Activated naive CD4-positive, alpha-beta T cell treated with anti-CD3 and anti-CD28 coated beads for 36 hours (primary cell): ENCODE measurements at regions not wholly inside any gene's neighbourhood (a gene's known extent, or its start where the extent isn't known, plus 50 kb on each side); places are given as distances from the start of the nearest gene placed in this dataset.
"Not testable (repeated sequence)": the region's sequence is repeated elsewhere in the genome, so short reads cannot be mapped to it uniquely, and the experiment has no call there.

ENCODE experiments used
- CTCF ChIA-PET: fragments of 350-600 bp; sonication (Branson Sonifier 250); formaldehyde crosslinking; loops from one replicate; lab custom pipeline; 2021; ENCODE audit warnings: antibody characterized with exemption; lab: Charles Lee
- DNase-seq: peaks from one replicate; pipeline ENCODE4 v3.0.0-alpha.2; 2020
- H3K27ac Mint-ChIP-seq: one replicate; pipeline ENCODE4 v1.8.0; 2021; ENCODE audit warnings: mild to moderate bottlenecking, mixed read lengths
- H3K27me3 Mint-ChIP-seq: one replicate; pipeline ENCODE4 v1.8.0; 2021; ENCODE audit warnings: low read depth, mixed read lengths
- H3K36me3 Mint-ChIP-seq: one replicate; pipeline ENCODE4 v1.8.0; 2021; ENCODE audit warnings: low read depth, mixed read lengths
- H3K4me1 Mint-ChIP-seq: one replicate; pipeline ENCODE4 v1.8.0; 2021; ENCODE audit warnings: low read depth, mixed read lengths
- H3K4me3 Mint-ChIP-seq: one replicate; pipeline ENCODE4 v1.8.0; 2021; ENCODE audit warnings: mild to moderate bottlenecking, moderate library complexity, mixed read lengths
- H3K9me3 Mint-ChIP-seq: one replicate; pipeline ENCODE4 v1.8.0; 2021; ENCODE audit warnings: mixed read lengths
- intact Hi-C: fragments of 100-400 bp; cut with micrococcal nuclease; formaldehyde crosslinking; loops from one replicate; pipeline ENCODE4 v1.15.1; 2023

- no peak overlapping the region for H3K4me3 Mint-ChIP-seq
- CTCF ChIA-PET, result no interaction called here
These were observed 67.8 kb upstream of the FARP1 start for GRCh38 chr13:98075048-98075447.

GRCh38 chr13:98076309-98076708 lies 66.6 kb upstream of the FARP1 start:
- intact Hi-C loops, H3K27ac Mint-ChIP-seq, H3K9me3 Mint-ChIP-seq, CTCF ChIA-PET, H3K4me1 Mint-ChIP-seq, H3K4me3 Mint-ChIP-seq, H3K36me3 Mint-ChIP-seq, DNase-seq: not testable (repeated sequence)
- H3K27me3 Mint-ChIP-seq, result peaks cover 11% of the 10 kb centered on the region

More at GRCh38 chr13:98075048-98075447, 67.8 kb upstream of the FARP1 start:
- no peaks in the 10 kb centered on the region for H3K36me3 Mint-ChIP-seq
- H3K9me3 Mint-ChIP-seq, result no peaks in the 10 kb centered on the region
- no peaks in the 10 kb centered on the region for H3K4me1 Mint-ChIP-seq
- intact Hi-C loops, result no loop called here
- H3K27ac Mint-ChIP-seq, result no peak overlapping the region
- no peak for DNase-seq
- peaks cover 11% of the 10 kb centered on the region for H3K27me3 Mint-ChIP-seq

GRCh38 chr13:98080280-98080679 lies 62.6 kb upstream of the FARP1 start:
- Mint-ChIP-seq H3K36me3 (no peaks in the 10 kb centered on the region), H3K27ac (no peak overlapping the region), H3K4me3 (no peak overlapping the region), H3K4me1 (no peaks in the 10 kb centered on the region), H3K9me3 (no peaks in the 10 kb centered on the region), H3K27me3 (peaks cover 13% of the 10 kb centered on the region)
- intact Hi-C loops, result no loop called here
- DNase-seq, result no peak
- CTCF ChIA-PET, result no interaction called here

GRCh38 chr13:98083507-98083906 lies 59.4 kb upstream of the FARP1 start:
- Mint-ChIP-seq H3K9me3 (no peaks in the 10 kb centered on the region), H3K27me3 (peaks cover 6% of the 10 kb centered on the region), H3K27ac (no peak overlapping the region), H3K4me3 (no peak overlapping the region), H3K36me3 (no peaks in the 10 kb centered on the region), H3K4me1 (no peaks in the 10 kb centered on the region)
- intact Hi-C loops, result no loop called here
- no peak for DNase-seq
- CTCF ChIA-PET, result no interaction called here

- intact Hi-C loops, result no loop called here
- no peak overlapping the region for H3K4me3 Mint-ChIP-seq
These were observed 59.0 kb upstream of the FARP1 start for GRCh38 chr13:98083936-98084335.

GRCh38 chr13:98089246-98089645 lies 53.6 kb upstream of the FARP1 start:
- no peak overlapping the region for H3K27ac Mint-ChIP-seq
- CTCF ChIA-PET, result no interaction called here
- H3K9me3 Mint-ChIP-seq, result peaks cover 7% of the 10 kb centered on the region
- no peaks in the 10 kb centered on the region for H3K4me1 Mint-ChIP-seq
- H3K36me3 Mint-ChIP-seq, result no peaks in the 10 kb centered on the region
- DNase-seq, result no peak
- H3K27me3 Mint-ChIP-seq, result no peaks in the 10 kb centered on the region
- intact Hi-C loops, result no loop called here
- H3K4me3 Mint-ChIP-seq, result no peak overlapping the region

More at GRCh38 chr13:98083936-98084335, 59.0 kb upstream of the FARP1 start:
- no peak for DNase-seq
- Mint-ChIP-seq H3K4me1 (no peaks in the 10 kb centered on the region), H3K27me3 (peaks cover 2% of the 10 kb centered on the region), H3K36me3 (no peaks in the 10 kb centered on the region), H3K27ac (no peak overlapping the region), H3K9me3 (no peaks in the 10 kb centered on the region)
- CTCF ChIA-PET, result no interaction called here

- Mint-ChIP-seq H3K9me3 (peaks cover 7% of the 10 kb centered on the region), H3K36me3 (no peaks in the 10 kb centered on the region), H3K27me3 (peaks cover 6% of the 10 kb centered on the region), H3K27ac (no peak overlapping the region), H3K4me3 (no peak overlapping the region), H3K4me1 (no peaks in the 10 kb centered on the region)
- intact Hi-C loops, result no loop called here
- DNase-seq, result no peak
- CTCF ChIA-PET, result interaction anchor here (0.7 kb wide), 1 partner anchor 312 kb away, joined by 3 read pairs; no protein-coding TSS in a partner anchor
These were observed 50.0 kb upstream of the FARP1 start for GRCh38 chr13:98092888-98093287.
